HG02938 (cell line): ENCODE measurements at regions not wholly inside any gene's neighbourhood (a gene's known extent, or its start where the extent isn't known, plus 50 kb on each side); places are given as distances from the start of the nearest gene placed in this dataset.

Experiments
- ATAC-seq: cut with Tn5 transposase; IDR thresholded peaks from one replicate; pipeline ENCODE4 v1.9.1; 2021; ENCODE audit warnings: mild to moderate bottlenecking, moderate library complexity; ENCODE audit not compliant: unreplicated experiment

DNA sequence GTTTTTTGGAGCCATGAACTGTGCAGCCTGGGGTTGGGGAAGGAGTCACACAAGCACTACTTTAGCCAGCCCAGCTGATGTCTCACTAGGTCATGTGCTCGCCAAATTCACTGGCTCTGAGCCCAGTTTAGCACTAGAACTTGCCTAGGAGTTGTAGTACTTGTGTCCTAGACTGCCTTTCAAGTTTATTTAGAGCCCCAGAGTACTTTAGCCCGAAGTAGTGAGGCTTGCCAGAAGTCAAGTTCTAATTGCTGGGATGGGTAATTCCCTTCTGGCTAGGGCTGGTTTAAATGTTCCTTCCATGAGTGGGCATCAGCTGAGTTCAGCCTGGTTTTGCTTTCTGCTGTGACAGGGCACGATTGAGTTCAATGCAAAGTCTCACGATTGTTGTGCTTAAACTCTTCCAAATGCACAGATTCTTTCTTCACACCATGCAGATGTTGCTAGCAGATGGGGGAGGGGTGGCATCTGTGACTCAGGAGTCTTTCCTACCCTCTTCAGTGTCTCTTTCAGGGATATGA, 228.2 kb upstream of the ZPLD1 start:
- no peak for ATAC-seq

DNA sequence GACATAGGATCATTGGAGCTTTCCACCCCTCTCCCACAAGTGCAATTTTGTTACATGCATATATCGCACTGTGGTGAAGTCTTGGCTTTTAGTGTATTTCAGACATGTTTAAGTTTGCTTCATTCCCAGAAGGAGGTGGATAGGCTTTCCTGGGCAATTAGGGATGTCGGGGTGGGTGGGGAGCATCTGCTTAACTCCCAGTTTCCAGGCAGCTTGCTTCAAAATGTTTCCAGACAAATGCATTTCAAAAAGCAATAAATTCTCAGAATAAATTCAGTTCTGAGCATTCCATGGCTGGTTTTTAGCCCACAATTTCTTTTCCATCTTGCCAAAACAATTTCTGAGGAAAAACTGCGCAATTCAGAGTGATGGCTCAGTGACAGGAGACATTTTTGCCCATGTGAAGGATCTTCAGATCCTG, 227.7 kb upstream of the ZPLD1 start:
- ATAC-seq: no peak

GRCh38 chr3:102215166-102215565, 219.6 kb upstream of the ZPLD1 start:
- ATAC-seq: no peak

DNA sequence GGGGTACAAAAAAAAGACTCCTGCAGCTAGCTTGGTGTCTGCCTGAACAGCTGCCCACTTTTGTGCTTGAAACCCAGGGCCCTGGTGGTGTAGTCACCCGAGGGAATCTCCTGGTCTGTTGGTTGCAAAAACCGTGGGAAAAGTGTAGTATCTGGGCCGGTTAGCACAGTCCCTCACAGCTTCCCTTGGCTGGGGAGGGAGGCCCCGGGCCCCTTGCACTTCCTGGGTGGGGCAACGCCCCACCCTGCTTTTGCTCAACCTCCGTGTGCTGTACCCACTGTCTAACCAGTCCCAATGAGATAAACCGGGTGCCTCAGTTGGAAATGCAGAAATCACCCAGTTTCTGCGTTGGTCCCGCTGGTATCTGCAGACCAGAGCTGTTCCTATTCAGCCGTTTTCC, 211.7 kb upstream of the ZPLD1 start:
- ATAC-seq: no peak

- ATAC-seq: no peak
These were observed 210.6 kb upstream of the ZPLD1 start for GRCh38 chr3:102224171-102224570.

GRCh38 chr3:102225005-102225404, 209.8 kb upstream of the ZPLD1 start:
- no peak for ATAC-seq

DNA sequence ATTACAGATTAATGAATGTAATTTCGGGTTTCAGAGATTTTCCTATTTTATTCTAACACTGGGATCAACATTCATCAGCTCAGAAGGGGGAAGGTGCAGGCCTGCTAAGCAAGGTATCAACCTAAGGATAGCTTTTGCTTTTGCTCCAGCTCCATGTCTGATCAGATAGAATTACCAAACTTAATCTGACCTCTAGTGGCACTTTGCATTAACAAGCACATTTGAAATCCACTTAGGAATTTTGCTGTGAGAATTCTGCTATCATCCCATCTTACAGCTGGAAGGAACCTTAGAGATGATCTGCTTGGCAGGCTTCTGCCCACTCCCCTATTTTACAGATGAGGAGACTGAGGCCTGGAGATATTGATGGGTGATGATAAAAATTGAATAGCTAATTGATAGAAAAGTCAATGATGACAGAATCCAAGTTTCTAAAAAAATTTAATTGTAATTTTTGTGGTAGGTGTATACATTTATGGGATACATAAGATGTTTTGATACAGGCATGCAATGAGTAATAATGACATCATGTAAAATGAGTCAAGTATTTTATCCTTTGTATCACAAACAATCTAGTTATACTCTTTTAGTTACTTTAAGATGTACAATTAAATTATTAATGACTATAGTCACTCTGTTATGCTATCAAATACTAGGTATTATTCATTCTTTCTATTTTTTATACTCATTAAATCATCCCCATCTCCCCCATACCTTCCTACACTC, 209.2 kb upstream of the ZPLD1 start:
- ATAC-seq: no peak

- no peak for ATAC-seq
These were observed 208.4 kb upstream of the ZPLD1 start for GRCh38 chr3:102226463-102226862.

DNA sequence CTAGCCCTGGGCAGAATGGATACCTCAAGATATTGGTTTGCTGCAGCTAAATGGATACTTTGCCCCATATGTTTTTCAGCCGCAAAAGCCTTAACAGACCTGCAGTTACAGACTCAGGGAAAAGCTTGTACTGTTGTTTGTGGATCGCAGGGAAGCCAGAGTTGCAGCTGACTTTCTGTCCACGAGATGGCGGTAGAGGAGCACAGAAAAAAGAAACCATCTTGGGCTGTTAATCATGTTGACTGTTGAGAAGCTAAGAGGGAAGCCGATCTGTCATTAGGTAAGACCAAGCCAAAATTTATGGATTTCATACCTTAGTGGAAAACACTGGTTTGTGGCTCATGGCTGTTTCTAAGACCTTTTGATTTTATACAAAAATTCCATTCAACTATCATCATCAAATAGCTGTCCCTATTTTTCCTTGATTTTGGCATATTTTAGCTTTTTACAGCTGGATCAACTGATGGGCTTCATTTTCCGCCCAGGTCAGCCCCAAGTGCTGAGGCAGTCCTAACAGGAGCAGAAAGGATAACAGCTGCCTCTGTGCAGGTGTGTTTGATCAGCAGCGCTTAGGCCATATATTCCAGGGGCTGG, 205.7 kb upstream of the ZPLD1 start:
- peak; percentile 48 for ATAC-seq

DNA sequence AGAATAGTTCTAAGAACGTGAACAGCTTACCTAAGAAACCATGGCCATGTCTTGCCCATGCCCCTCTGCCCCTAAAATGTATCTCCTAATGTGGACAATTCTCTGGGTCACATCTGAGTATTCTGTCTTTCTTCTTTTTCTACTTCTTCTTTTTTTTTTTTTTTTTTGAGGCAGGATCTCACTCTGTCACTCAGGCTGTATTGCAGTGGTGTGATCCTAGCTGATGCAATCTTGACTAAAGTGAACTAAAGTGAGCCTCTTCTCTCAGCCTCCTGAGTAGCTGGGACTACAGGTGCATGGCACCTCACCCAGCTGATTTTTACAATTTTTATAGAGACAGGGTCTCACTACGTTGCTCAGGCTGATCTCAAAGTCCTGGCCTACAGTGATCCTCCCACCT, 204.8 kb upstream of the ZPLD1 start:
- no peak for ATAC-seq

DNA sequence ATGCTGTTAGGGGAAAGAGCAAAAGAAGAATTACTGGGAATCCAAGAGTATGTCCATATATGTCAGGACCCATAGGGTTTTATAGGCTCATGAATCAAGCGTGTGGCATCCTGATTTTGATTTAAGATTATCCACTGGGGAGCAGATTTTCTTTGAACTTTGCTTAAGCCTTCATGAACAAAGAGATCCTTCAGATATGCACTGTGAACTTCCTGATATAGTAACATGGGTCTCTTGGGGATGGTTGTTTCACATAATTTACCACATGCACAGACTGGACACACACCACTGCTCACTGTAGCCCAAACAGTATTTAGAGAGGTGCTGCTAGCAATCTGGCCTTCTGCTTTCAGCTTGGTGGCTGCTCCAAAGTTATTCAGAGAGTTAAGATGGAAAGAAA, 200.9 kb upstream of the ZPLD1 start:
- peak; percentile 95 for ATAC-seq

- peak; percentile 36 for ATAC-seq
These were observed 199.1 kb upstream of the ZPLD1 start for GRCh38 chr3:102235679-102236078.

DNA sequence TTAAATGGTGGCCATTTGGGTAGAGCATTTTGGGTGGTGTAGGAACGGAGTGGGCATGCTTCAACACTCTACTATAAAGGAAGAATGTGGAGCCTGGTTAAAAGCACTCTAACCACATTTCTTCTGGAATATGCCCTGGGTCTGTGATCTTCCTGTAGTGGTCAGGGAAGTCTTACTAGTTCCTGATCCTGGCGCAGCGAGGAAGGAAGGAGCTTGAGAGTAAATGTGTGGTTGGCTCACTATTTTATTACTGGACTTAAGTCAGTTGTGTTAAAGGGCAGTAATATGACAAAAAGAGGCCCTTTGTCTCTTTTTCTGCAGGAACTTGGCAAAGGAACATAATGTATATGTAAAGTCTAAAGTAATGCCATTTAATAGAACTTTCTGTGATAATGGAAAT, 197.6 kb upstream of the ZPLD1 start:
- no peak for ATAC-seq

DNA sequence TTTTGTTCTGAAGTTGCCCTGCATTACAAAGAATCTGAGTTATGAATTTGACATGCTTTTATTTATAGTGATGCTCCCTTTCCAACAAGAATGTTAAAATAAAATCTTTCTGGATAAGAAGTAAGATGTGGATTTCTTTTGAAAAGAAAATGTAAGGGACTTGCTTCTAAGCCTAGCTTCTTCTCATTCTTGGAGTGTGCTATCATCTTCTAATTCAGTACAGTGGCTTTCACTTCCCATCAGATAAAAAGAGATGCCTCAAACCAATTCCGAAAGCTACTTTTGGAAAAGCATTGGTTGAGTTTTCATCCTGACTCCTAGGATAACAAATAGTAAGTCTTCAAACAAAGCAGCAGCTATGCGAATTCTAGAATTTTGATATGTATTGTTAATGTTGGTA, 197.0 kb upstream of the ZPLD1 start:
- ATAC-seq: no peak

DNA sequence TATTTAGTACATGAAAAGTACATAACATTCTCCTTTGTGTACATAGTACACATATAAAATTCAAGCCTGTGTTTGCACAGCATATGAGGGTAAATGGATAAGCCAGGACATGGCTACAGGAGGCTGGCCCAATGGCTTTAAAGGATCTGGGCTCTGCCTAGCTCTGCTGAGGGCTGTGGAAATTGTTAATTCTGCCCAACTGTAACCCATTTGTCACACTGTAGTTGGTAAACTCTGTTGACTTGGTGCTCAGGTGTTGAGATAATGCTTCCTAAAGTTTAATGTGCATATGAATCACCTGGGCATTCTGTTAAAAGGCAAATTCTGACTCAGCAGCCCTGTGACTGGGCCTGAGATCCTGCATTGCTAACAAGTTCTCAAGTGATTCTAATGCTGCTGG, 196.5 kb upstream of the ZPLD1 start:
- no peak for ATAC-seq

GRCh38 chr3:102240720-102241119, 194.1 kb upstream of the ZPLD1 start:
- ATAC-seq: no peak

- ATAC-seq: no peak
These were observed 185.7 kb upstream of the ZPLD1 start for GRCh38 chr3:102248981-102249705.

DNA sequence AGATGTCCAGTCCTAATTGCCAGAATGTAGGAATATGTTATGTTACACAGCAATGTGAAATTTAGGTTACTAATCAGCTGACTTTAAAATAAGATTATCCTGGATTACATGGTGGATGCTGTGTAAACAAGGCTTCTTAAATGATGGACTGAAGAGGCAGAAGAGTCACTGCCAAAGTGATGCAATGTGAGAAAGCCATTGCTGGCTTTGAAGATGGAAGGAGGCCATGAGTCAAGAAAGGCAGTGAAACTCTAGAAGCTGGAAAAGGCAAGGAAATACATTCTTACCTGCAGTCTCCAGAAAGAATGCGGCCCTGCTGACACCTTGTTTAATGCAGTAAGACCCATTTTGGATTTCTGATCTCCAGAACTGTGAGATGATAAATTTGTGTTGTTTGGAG, 179.1 kb upstream of the ZPLD1 start:
- no peak for ATAC-seq

- peak; percentile 80 for ATAC-seq
These were observed 176.1 kb upstream of the ZPLD1 start for GRCh38 chr3:102258666-102259227.

- ATAC-seq: no peak
These were observed 175.2 kb upstream of the ZPLD1 start for GRCh38 chr3:102259663-102260062.

GRCh38 chr3:102265720-102266119, 169.1 kb upstream of the ZPLD1 start:
- no peak for ATAC-seq

GRCh38 chr3:102269406-102269805, 165.4 kb upstream of the ZPLD1 start:
- ATAC-seq: no peak
